NCI-H82 treated with DMSO at 0.1 percent for 48 hours (cell line): ENCODE measurements at regions not wholly inside any gene's neighbourhood (a gene's known extent, or its start where the extent isn't known, plus 50 kb on each side); places are given as distances from the start of the nearest gene placed in this dataset.

Source experiments
- DNase-seq: peaks from one replicate; lab custom pipeline; 2025; ENCODE audit not compliant: unreplicated experiment; lab: John Stamatoyannopoulos, UW

DNA sequence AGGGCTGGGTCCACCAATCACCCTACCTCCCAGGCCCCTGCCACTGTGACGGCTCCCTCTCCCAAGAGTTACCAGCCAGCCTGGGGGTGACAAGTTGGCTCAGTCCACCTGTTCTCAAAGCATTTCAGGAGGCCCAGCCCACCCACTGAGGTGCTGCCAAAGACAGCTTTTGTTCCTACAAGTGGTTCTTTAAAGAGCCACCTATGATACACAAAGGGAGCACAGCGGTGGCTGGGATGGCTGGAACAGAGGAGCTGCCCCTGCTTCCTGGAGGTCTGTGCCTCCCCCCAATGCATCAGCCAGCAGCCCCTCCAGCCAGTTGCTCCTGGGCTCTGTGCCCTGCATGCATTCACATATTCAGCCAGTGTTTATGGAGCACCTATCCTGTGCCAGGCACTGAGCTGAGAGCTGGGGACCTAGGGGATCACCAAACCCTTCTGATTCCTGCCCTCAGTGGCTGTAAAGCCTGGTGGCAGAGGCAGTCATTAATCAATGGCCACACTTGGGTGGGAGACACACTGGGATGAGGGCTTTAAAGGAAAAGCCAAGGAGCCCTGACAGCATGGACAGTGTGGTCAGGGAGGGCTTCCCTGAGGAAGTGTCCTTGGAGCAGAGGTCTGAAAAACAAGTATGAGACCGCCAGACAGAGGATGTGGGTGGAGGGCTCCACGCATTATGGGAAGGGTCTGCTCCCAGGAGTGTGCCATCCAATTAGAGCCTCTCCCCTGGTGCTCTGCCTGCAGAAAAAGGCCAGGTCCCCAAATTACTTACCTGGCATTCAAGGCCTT is 107.1 kb upstream of the LINGO1 start:
- DNase-seq: no peak

DNA sequence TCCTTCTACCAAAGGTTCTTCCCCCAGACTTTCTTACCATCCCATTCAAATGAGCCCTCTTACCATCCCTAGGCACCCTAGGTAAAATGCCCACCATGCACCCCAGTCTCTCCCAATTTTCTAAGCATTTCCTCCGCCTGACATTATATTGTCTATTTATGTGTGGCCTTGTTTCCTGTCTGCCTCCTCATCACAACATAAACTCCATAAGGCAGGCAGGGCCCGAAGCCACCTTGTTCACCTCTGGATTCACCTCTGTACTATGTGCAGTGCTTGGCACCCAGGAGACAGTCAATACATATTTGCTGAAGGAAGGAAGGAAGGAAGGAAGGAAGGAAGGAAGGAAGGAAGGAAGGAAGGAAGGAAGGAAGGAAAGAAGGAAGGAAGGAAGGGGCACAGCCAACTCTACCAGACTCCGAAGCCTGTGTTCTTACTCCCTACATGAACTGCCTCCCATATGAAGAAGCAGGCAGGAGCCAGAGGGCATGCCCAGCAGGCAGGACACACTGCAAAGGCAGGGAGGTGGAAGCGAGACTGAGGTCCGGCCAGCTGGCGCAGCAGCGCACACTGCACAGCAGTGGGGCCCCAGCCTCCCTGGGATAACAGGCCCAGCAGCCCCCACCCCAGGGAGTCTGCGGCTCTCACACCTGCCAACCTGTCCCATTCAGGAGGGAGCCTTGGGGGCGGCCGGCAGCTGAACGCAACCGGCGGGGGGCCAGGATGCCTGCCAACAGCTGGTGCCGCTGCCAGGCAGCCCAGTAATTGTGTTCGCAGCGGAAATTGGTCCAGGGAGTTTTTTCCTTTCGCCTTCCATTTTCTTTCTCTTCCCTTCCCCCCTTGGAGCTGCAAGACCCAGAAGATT is 106.0 kb upstream of the LINGO1 start:
- DNase-seq: no peak

DNA sequence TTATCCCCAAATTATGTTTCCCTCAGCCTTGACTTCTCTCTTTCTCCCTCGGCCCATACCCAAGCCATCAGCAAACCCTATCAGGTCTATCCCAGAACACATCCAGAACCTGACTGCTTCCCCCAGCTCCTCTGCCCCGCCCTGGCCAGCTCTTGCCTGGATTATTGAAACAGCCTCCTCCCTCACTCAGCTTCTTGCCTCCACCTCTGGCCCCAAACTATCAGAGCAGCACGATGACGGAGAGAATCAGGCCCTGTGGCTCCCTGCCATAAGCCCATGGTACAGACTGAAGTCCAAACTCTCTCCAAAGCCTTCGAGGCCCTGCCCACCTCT is 105.3 kb upstream of the LINGO1 start:
- no peak for DNase-seq

- no peak for DNase-seq
Measured at GRCh38 chr15:77737238-77738037, 104.7 kb upstream of the LINGO1 start.

DNA sequence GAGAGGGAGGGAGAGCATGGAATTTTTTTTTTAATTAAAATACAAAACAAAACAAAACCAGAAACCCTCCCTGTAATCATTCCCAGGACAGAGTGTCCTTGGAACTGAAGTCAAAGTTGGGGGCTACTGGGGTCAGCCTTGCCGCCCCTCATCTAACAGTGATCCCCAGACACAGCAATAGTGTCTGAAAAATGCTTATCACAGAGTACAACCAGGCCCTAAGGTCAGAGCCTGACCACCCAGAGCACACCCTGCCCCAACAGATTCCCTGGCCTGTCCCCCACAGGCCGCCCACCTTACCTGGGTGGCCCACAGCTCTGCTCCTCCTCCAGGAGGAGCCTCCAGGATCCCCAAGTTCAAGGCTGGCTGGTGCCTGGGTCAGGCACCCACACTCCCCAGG is 101.6 kb upstream of the LINGO1 start:
- DNase-seq: no peak

GRCh38 chr15:77733579-77734300 is 101.0 kb upstream of the LINGO1 start:
- DNase-seq: no peak

DNA sequence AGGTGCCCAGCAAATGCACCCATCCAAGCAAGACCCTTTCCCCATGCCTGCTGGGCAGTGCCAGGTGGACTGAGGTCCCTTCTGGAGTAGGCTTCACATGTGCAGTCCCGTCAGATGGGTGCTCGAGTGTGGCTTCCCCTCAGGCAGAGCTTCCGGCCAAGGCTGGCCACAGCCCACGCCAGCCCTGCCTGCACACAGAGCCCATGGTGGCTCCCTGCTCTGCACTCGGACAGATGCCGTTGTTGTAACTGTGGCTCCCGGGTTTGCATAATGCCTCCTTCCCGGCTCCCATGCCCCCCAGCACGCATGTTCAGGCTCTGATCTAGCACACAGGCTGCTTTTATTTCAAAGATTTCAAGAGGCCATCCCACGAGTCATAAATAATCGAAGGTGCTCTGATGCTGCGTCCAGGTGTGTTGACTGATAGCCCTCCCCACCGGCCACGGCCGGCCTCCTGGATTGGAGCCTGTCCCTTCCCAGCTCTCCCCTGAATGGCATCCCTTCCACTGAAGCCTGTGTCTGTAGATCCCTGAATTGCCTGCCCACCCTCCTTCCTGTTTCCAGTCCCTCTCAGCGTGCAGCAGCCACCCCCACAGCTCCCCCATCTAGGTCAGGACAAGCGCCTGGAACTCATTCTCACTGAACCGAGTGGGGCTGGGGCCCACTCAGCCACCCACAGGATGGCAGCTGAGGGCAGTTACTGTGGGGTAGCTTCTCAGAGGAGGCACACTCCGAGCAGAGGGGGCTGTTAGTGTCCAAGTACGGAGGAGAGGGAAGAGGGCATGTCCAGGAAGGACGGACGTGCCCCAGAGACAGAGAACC is 100.0 kb upstream of the LINGO1 start:
- DNase-seq: no peak

DNA sequence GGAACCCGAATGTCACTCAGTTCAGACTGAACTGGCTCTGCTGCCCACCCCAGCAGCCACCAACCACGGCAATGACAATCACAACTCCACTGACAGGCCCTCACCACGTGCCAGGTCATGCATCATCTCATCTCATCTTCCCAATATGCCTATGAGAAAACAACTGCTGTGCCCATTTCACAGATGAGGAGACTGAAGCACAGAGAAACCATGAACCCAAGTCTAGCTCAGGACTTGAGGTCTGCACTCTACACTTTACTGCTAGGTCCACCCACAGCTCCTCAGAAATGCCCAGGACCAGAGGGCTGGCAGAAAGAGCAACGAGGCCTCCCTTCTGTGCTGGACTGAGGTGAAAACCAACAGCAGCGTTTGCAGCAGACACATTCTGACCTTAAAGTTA is 99.2 kb upstream of the LINGO1 start:
- DNase-seq: no peak

DNA sequence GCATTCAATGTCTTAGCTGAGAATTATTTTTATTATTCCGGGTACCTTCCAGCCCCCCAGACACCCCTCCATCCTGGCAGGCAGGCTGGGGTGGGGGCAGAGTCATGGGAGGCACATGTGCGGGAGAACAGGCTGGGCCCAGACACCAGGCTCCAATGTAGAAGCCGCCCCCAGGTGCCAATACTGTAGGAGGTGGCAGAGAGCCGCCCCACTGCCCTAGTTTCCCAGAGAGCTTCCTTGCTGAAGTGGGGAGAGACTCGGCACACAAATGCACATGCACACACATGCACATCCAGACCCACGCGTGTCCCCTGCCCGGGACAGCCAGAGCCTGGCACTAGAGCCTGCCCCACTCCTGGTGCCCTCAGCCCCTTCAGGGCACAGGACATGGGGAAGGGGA is 98.4 kb upstream of the LINGO1 start:
- no peak for DNase-seq

GRCh38 chr15:77727635-77728304 is 95.1 kb upstream of the LINGO1 start:
- no peak for DNase-seq

- DNase-seq: no peak
Measured at GRCh38 chr15:77724715-77725114, 92.0 kb upstream of the LINGO1 start.

DNA sequence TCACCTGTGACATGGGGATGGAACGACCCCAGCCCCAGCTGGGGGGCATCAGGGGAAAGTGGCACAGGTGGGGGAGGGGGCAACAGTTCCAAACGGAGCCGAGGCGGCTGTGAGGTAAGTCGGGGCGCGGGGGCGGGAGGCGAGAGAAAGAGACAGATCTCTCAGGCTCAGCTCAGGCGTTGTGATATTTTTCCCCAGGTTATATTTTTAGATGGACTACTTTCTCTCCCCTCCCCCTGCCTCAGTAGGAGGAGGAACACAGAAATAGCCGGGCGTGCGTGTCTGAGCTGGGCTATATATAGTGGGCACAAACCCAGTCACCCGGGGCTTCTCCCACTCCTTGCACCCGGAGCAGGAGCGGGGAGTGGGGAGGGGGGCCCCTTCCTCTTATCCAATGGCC is 91.0 kb upstream of the LINGO1 start:
- no peak for DNase-seq

- DNase-seq: no peak
Measured at GRCh38 chr15:77722759-77723460, 90.2 kb upstream of the LINGO1 start.

- DNase-seq: no peak
Measured at GRCh38 chr15:77721963-77722362, 89.3 kb upstream of the LINGO1 start.

DNA sequence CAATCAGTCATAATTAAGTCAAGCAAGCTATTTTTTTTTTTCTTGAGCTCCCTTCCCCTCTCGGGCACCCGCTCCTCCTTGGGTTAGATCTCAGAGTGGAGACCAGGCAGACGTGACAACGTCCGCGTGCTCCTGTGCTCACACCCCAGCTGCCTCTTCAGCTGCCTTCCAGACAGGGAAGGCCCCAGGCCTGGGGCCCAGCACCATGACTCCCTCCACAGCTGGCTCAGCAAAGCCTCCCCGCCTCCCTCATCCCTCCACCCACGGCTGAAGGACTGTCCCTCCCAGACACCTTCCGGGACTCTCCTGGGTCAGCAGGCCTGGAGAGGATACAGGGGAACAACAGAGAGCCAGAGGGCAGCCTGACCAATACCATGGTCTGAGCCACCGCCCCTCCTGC is 87.9 kb upstream of the LINGO1 start:
- no peak for DNase-seq

DNA sequence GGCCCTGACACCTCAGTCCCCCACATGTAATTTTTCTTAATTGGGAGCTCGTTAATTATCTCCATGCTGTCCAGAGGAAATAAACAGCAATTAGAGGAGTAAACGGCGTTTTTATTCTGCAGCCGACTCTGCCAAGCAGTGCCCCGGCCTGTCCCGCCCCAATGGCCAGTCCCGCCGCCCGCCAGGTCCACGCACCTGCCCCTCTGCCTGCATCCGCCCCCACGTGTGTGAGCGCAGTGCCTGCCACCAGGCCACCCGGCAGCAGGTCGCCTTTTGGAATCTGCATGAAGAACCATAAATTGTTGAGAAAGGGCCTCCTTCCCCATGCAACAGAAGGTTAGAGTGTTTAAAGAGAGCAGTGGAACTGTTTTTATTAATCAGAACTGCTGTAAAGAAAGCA is 87.5 kb upstream of the LINGO1 start:
- DNase-seq: no peak

GRCh38 chr15:77719450-77719849 is 86.7 kb upstream of the LINGO1 start:
- DNase-seq: no peak

GRCh38 chr15:77717333-77717990 is 84.8 kb upstream of the LINGO1 start:
- no peak for DNase-seq
